T-helper 1 cell treated with Interleukin-12 subunit alpha and Interleukin-12 subunit beta and Interleukin-4 antibody, amounts not matched to agents 30 ng/mL and 1 ng/mL, for 36 hours (primary cell): ENCODE measurements at regions not wholly inside any gene's neighbourhood (a gene's known extent, or its start where the extent isn't known, plus 50 kb on each side); places are given as distances from the start of the nearest gene placed in this dataset.

Source experiments
- intact Hi-C: fragments of 100-400 bp; cut with micrococcal nuclease; formaldehyde crosslinking; loops from one replicate; pipeline ENCODE4 v1.15.1; 2024

DNA sequence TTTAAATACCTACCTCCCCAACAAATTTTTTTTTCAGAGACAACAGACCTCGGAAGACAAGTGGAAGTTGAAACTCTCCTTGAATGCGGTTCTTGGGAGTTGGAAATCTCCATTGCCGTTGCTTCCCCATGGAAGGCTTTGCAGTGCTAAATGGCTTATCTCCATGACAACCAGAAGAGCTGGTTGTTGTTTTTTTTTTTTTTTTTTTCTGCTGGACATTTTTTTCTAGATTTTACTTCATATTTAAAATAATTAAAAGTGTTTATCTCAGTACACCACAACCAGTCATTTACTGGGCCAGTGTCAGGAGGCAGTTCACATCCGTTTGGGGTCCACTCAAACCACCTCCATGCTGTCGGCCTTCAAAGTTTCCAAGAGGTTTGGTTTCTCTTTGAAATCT, 348.5 kb upstream of the PRKCQ start:
- intact Hi-C loops = loop anchor here (1.0 to 10.0 kb wide), 5 partner anchors 9 to 579 kb away; no protein-coding TSS in a partner anchor

DNA sequence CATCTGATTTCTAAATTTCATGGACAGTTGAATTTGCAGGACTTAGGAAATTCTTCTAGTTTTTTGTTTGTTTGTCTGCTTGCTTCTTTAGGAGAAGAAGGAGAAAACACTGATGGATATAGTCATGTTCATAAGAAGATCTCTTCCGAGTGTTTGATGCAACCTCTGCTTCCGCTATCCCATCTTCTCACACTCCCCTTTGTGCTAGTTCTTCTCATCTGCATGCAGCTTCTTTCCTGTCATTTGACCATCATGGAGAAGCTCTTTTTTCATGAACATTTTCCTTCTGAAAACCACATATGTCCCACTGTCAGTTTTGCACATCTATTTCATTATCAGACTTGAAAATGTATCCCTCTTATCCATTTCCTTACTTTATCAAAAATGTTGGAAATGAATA, 346.9 kb upstream of the PRKCQ start:
- intact Hi-C loops = loop anchor here (1.0 to 10.0 kb wide), 6 partner anchors 105 to 580 kb away; no protein-coding TSS in a partner anchor

DNA sequence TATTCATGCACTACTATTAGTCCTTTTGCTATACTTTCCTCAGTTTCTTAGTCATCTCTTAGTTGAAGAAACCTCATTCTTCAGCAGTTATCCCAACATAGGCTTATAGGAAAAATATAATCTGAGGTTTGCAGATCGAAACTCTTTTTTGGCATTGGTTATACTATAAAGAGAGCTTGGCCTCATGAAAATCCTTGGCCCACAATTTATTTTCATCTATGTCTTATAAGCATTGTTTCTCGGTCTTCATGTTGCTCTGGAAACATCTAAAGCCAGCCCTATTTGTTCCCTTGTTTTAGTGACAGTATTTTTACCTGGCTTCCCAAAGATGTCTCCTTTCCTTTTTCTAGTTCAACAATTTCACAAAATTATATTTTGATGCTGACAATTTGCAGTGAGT, 345.1 kb upstream of the PRKCQ start:
- intact Hi-C loops = loop anchor here (5.0 to 10.0 kb wide), 4 partner anchors 107 to 582 kb away; no protein-coding TSS in a partner anchor

- intact Hi-C loops = loop anchor here (10.0 kb wide), 1 partner anchor 509 kb away; no protein-coding TSS in a partner anchor
Measured at GRCh38 chr10:6924166-6924565, 344.1 kb upstream of the PRKCQ start.

GRCh38 chr10:6921026-6921425, 340.9 kb upstream of the PRKCQ start:
- intact Hi-C loops = loop anchor here (2.0 to 10.0 kb wide), 2 partner anchors 338 to 506 kb away; no protein-coding TSS in a partner anchor

DNA sequence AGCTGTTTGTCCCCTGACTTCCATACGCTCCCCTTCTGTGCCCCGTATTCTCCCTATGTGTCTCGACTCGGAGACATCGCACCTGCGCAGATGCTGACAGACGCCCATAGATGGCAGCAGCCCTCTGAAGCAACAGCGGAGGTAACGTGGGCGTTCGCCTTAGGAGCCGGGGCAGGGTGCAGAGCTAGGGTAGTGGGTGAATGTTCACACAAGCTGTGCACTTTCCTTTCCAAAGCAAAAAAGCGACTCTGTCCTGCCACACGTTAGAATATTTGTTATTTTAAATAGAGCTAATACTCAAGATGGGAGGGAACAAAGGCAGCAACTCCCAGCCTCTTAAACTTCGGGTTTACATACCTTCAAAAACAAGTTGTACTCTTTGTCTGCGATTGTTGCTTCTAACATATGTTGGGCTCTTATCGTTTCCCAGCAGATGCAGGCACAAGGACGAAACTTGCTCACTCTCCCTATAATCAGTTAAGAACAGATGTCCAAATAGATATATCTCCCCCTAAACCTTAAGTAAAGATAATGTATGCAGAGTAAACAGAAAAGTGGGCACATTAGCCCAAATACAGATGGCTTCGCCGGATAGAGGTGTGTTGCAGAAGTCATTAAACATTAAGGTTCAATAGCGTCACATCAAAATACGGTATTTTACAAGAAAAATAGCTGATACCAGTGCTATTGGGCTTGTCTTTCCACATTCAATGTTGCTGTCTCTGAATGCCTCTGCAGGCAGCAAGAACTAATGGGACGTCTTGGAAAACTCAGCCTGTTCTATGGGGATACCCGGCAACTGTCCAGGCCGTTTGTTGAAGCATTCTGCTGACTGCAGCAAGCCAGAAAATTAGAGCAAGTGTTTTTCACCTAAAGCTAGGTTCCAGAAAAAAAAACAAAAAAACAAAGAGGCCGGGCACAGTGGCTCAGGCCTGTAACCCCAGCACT, 340.3 kb upstream of the PRKCQ start:
- intact Hi-C loops = loop anchor here (1.0 to 10.0 kb wide), 8 partner anchors 151 to 767 kb away; partner anchors contain the start of gene SFMBT2

DNA sequence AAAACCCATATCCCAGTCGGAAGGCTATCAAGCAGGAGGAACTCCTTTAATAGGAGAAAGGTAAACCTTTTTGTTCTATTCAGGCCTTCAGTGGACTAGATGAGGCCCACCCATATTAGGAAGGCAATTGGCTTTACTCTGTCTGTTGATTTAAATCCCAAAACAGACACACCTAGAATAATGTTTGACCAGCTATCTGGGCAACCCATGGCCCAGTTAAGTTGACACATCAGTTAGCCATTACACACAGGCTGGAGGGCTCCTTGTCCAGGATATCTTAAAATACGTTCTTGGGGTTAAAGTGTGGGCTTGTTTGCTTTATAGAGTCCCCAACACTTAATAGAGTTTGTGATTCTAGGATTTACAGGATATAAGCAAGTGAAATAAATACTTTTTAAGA, 339.0 kb upstream of the PRKCQ start:
- intact Hi-C loops = loop anchor here (1.0 to 10.0 kb wide), 2 partner anchors 9 to 606 kb away; no protein-coding TSS in a partner anchor

DNA sequence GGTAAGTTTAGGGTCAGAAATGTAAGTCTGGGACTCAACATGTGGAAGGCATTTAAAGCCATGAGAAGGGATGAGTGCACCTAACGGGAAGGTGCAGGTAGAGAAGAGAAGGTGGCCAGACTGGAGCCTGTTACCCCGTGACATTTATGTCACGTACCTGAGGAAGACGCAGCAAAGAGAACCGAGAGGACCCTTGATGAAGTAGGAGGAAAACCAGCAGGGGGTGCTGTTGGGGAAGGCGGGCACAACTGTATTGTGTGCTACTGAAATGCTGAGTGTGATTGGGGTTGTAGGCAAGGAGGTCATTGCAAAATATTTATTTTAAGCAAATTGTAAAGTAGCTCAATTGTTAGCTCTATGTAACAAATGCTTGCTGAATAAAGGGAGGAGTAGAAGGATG, 338.2 kb upstream of the PRKCQ start:
- intact Hi-C loops = loop anchor here (10.0 kb wide), 1 partner anchor 606 kb away; no protein-coding TSS in a partner anchor

DNA sequence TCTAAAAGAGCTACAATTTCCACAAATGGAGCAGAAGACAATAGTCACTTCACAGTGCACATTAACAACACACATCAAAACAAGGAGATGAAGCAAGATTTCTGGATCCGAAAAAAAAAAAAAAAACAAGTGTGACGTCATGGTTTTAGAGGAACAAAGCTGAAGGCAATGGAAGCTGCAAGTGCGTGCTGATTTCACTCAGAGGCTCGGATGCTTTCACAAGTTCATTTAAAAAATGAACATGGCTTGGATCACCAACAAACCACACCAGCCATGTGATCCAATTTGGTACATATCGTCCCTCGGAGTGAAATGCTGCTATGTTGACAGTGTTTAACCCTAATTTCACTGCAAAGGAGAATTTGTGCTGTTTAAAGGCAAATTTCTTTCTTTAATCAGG, 337.0 kb upstream of the PRKCQ start:
- intact Hi-C loops = loop anchor here (10.0 kb wide), 1 partner anchor 608 kb away; no protein-coding TSS in a partner anchor

DNA sequence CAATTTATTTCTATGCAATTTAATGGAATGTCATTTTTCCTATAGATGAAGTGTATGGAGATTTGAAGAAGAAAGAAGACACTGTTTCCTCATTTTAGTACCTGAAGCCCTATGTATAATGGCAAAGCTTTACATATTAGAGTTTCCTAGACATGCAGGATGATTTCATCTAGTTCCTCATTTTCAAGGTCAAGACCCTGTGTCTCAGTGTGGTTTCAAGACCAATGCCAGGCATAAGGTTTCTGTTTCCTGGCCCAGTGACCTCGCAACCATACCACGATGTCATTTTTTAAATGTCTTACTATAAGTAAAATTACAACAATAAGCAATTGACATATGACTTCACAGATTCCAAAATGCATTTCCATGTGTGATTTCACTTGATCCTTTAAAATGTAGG, 336.5 kb upstream of the PRKCQ start:
- intact Hi-C loops = loop anchor here (10.0 kb wide), 1 partner anchor 608 kb away; no protein-coding TSS in a partner anchor

DNA sequence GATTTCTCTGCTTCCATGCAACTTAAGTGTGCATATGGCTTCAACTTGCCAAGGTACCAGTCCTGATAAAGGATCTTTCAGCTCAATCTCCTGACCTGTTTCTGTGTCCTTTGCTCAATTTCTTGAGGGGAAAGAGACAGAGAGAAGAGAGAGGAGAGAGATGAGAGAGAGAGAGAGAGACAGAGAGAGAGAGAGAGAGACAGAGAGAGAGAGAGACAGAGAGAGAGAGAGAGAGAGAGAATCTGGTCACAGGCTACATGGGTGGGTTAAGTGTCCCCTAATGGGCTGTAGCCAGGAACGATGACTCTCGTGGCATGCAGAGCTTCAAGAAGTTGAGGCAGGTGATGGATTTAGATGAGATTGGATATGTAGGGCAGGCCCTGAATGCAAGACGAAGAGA, 335.2 kb upstream of the PRKCQ start:
- intact Hi-C loops = loop anchor here (10.0 kb wide), 1 partner anchor 609 kb away; no protein-coding TSS in a partner anchor

DNA sequence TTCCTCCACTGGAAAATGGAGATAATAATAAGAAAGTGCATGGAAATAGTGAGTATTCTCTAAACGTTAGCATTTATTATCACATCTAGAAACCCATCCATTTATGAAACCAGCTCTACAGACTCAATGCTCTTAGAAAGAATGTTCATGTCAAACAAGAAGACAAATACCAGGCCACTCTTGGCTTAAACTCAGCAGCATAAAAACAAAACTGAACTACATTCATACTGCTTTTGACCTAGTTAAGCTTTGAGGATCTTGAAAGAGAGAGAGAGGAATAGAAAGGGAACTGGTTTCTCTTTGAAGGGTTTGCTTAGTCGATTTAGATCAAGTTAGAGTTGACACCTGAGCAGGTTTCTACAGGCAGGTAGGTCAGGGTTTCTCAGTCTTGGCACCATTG, 332.9 kb upstream of the PRKCQ start:
- intact Hi-C loops = loop anchor here (10.0 kb wide), 1 partner anchor 612 kb away; no protein-coding TSS in a partner anchor

GRCh38 chr10:6912424-6912823, 332.3 kb upstream of the PRKCQ start:
- intact Hi-C loops = loop anchor here (10.0 kb wide), 1 partner anchor 612 kb away; no protein-coding TSS in a partner anchor

DNA sequence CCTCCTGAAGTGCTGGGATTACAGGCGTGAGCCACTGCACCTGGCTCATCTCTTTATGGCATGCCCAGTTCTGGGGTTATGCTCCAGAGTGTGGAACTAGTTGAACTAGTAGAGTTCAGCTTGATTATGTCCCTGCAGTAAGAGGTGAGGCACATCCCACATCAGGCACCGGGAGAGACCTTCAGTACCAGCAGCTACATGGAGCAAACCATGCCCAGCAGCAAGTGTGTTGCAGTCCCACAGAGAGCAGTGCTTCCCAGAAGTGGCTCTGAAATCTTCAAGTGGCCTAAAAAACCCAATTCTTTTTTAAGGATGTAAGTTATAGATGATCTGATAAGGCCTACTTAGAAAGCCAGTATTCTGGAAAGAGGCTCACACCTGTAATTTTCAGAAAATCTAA, 331.9 kb upstream of the PRKCQ start:
- intact Hi-C loops = loop anchor here (10.0 kb wide), 1 partner anchor 613 kb away; no protein-coding TSS in a partner anchor

DNA sequence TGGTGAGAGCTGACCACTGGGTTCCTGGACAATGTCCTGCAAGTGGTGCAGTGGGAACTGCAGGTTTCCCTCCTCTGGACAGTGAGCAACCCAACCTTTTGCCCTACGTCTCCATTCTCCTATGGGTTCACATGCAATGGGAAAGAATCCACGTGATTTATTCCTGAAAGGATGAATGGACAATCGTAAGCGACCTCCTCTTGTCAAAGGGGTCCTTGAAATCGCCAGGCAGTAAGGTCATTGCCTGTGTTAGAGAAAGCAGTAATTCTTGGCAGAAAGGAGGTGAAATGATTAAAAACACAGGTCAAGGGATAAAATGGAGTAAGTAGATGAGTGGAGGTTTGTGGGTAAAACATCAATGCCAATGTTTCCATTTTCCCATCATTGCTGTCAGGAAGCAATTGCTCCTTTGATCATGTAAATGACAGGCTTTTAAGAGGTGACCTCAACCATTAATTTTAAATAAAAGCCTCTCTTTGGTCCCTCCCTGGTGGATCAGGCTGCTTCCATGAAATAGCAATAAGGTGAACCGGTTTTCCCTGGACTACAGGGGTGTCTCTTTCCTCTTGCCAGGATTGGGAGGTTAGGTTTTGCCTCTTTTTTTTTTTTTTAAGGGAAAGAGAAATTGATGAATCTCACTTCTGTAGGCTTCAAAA, 330.0 kb upstream of the PRKCQ start:
- intact Hi-C loops = loop anchor here (10.0 kb wide), 1 partner anchor 615 kb away; no protein-coding TSS in a partner anchor

DNA sequence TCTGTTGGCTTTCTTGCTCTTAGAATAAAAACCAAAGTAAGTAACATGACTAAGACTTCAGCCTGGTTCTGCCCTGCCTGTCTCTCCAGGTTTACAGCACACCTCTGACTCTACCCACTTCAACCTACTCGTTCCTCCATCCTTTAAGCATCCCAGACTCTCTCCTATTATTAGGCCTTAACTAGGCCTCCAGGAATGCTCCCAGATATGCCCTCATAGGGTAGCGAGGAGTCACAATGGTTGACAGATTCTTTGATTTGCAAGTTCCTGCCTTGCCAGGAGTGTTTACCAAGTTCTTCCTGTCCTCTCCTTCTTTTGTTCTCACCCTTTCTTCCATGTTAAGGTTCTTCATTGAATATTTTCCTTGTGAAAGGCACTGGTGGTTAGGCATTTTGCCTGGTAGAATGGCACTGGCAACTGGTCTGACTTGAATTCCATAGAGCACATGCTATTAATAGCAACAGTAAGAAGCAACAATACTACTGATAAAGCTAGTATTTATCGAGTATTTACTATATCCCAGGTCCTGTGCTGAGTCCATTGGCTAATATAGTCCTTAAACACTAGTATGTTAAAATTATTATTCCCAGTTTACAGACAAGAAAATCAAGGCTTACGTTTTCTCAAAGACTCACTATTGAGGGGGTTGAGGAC, 327.9 kb upstream of the PRKCQ start:
- intact Hi-C loops = no loop called here

DNA sequence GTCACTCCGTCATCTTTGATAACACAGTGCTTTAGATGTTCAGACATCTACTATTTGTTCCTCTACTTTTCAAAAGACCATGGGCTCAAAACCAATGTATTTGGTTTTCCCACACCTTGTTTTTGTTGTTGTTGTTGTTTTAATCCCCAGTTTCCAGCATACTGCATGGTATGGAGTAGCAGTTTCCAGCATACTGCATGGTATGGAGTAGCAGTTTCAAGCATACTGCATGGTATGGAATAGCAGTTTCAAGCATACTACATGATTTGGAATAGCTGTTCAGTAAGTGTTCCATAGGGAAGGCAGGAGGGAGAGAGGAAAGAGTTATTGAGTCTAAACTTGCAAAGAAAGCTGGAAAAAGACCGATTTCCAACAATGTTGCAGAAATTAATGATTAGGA, 314.3 kb upstream of the PRKCQ start:
- intact Hi-C loops = no loop called here

DNA sequence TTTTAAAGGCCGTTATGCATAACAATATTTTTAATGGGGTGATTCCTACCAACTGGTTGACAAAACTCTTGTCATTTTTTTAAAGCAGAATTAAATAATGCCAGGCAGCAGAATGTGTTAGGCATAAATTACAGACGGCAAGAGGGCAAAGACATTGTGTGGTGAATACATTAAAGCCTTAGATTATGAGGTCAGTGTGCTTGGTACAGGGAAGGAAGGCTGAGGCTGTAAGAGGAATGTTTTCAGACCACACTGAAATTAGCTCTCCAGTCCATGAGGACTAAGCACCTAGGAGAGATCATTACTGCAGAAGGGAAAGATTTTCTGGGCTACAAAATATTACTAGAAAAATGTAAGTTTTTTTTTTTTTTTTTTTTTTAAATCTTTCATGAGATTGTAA, 312.8 kb upstream of the PRKCQ start:
- intact Hi-C loops = no loop called here

- intact Hi-C loops = no loop called here
Measured at GRCh38 chr10:6891924-6892323, 311.8 kb upstream of the PRKCQ start.

DNA sequence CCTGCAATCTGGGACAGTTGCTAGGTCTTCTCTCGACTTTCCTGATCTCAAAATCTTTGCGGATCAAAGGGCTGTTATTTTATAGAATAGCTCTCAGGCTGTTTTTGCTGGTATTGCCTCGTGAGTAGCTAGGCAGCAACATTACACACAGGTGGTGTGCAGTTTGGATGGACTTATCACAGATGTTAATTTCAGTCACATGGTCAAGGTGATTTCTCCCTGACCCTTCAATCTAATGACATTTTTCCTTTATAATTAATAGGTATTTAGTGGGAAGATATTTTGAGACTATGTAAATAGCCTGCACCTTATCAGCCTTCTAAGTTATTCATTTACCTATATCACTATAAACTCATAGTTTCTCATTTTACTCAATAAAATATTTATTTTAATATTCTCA, 309.6 kb upstream of the PRKCQ start:
- intact Hi-C loops = no loop called here

- intact Hi-C loops = no loop called here
Measured at GRCh38 chr10:6888434-6888833, 308.4 kb upstream of the PRKCQ start.
